ENCODE measurements at regions not wholly inside any gene's neighbourhood (a gene's known extent, or its start where the extent isn't known, plus 50 kb on each side); places are given as distances from the start of the nearest gene placed in this dataset.

DNA sequence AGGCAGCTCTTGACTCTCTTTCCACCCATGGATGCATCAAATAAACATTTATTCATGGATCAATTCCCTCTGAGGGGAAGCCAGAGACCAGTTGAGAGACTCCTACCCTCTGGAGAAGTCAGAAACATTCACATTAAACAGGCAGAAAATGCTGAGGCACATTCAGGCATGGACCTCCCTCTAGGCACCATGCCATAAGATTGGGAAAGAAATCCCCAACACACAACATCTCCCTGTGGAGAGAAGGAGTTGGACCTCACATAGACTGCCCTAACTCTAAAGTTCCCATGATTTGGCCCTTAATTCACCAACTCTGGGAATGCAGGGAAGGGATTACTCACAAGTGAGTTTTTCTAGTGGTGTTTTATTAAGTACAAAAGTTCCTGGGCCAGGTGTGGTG lies 415.3 kb upstream of the C1orf87 start:
- ChIA-PET CTCF (no interaction called here), POLR2A (no interaction called here)
- Histone ChIP-seq H3K27ac (ENCODE audit: insufficient read depth in 1 of 2, low read depth in 1 of 2, low read length in 2 of 2, poor library complexity in 1 of 2, severe bottlenecking in 2 of 2) (no peak overlapping the region), H3K27me3 (replicated peaks in 2 of 5; ENCODE audit: control insufficient read depth in 4 of 5, insufficient read depth in 5 of 5, low read length in 4 of 5) (no peaks in the 10 kb centered on the region), H3K4me3 (ENCODE audit: control insufficient read depth in 1 of 7, extremely low read depth in 1 of 7, insufficient read depth in 4 of 7, low read depth in 2 of 7, low read length in 6 of 7) (no peak overlapping the region), H3K4me1 (ENCODE audit: control extremely low read depth in 1 of 4, control insufficient read depth in 4 of 4, insufficient read depth in 4 of 4, low read length in 3 of 4) (no peaks in the 10 kb centered on the region), H3K36me3 (ENCODE audit: control insufficient read depth in 4 of 4, insufficient read depth in 4 of 4, low read length in 3 of 4) (no peaks in the 10 kb centered on the region), H3K9me3 (ENCODE audit: control extremely low read depth in 1 of 5, control insufficient read depth in 4 of 5, insufficient read depth in 2 of 5, low read depth in 1 of 5, low read length in 4 of 5) (no peaks in the 10 kb centered on the region)
- DNase-seq: no peak

DNA sequence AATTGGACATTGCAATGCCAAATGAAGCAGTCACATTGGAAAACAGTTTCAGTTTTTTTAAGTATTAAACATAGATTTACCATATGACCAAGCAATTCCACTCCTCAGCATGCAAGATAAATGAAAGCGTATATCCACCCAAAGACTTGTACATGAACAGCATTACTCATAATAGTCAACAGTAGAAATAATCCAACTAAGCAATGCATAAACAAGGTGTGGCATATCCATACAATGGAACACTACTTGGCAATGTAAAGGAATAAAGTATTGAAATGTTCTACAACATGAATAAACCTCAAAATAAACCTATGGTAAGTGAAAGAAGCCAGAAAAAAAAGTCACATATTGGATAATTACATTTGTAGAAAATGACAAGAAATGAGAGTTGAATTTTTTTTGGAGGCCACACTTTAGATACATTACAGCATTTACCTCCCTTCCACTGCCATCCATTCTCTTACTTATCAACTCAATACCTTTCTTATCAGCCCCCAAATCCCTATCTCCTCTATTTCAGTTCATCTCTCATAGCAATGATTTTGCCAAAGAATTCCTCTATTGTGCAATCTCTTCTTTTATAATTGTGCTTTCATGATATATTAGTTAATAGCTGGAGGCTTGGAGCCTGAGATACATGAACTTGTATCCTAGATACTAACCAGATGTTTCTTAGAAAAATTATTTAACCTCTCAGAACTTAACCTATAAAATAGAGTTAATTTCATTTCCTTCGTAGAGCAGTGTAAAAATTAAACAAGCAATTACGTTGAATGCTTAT lies 414.2 kb upstream of the C1orf87 start:
- Histone ChIP-seq H3K27ac (ENCODE audit: insufficient read depth in 1 of 2, low read depth in 1 of 2, low read length in 2 of 2, poor library complexity in 1 of 2, severe bottlenecking in 2 of 2) (no peak overlapping the region), H3K27me3 (replicated peaks in 2 of 5; ENCODE audit: control insufficient read depth in 4 of 5, insufficient read depth in 5 of 5, low read length in 4 of 5) (no peaks in the 10 kb centered on the region), H3K9me3 (ENCODE audit: control extremely low read depth in 1 of 5, control insufficient read depth in 4 of 5, insufficient read depth in 2 of 5, low read depth in 1 of 5, low read length in 4 of 5) (no peaks in the 10 kb centered on the region), H3K4me1 (ENCODE audit: control extremely low read depth in 1 of 4, control insufficient read depth in 4 of 4, insufficient read depth in 4 of 4, low read length in 3 of 4) (no peaks in the 10 kb centered on the region), H3K36me3 (ENCODE audit: control insufficient read depth in 4 of 4, insufficient read depth in 4 of 4, low read length in 3 of 4) (no peaks in the 10 kb centered on the region), H3K4me3 (ENCODE audit: control insufficient read depth in 1 of 7, extremely low read depth in 1 of 7, insufficient read depth in 4 of 7, low read depth in 2 of 7, low read length in 6 of 7) (no peak overlapping the region)
- WGBS (ENCODE audit: insufficient coverage): 100% methylated on average over 2 of the region's 3 CpGs
- CTCF ChIA-PET: no interaction called here
- DNase-seq: no peak
- POLR2A ChIA-PET: no interaction called here

DNA sequence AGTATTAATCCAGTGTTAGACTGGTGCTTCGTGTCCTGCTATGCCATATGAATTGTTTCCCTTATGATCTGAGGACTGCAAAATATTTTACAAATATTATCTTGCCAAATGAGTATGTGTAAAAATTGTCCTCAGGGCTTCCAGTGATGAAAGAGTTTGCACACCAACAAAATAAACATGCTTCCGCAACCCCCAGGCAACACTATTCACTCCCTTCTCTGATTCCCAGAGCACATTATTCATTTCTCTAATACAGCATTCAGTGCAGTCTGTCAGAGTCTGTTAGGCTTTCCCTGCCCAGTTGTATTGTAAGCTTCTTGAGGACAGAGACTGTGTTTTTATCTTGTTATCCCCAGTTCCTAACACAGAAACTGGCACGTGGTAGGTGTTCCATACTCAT lies 409.9 kb upstream of the C1orf87 start:
- ChIA-PET CTCF (no interaction called here), POLR2A (no interaction called here)

DNA sequence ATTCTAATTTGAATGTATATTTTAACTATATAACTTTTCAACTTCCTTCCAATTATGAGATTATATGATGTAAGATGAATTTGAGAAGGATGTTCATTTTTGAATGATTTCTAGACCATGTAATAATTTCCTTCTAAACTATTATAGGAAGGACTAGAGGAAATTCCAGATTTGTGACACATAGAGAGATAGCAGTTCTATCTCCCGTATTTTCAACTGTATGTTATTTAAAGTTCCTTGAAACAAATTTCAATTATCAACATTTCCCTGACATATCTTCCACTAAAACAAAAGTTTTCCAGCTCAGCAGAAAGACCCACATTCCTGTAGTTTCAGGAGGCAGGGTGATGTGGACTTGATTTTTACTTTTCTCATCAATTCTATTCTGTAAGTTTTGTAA lies 396.7 kb upstream of the C1orf87 start:
- Histone ChIP-seq H3K36me3 (ENCODE audit: control insufficient read depth in 4 of 4, insufficient read depth in 4 of 4, low read length in 3 of 4) (no peaks in the 10 kb centered on the region), H3K9me3 (ENCODE audit: control extremely low read depth in 1 of 5, control insufficient read depth in 4 of 5, insufficient read depth in 2 of 5, low read depth in 1 of 5, low read length in 4 of 5) (peaks cover 0 to 2% (median 0%) of the 10 kb centered on the region in 5 experiments), H3K27ac (ENCODE audit: insufficient read depth in 1 of 2, low read depth in 1 of 2, low read length in 2 of 2, poor library complexity in 1 of 2, severe bottlenecking in 2 of 2) (no peak overlapping the region), H3K4me3 (ENCODE audit: control insufficient read depth in 1 of 7, extremely low read depth in 1 of 7, insufficient read depth in 4 of 7, low read depth in 2 of 7, low read length in 6 of 7) (no peak overlapping the region), H3K27me3 (replicated peaks in 2 of 5; ENCODE audit: control insufficient read depth in 4 of 5, insufficient read depth in 5 of 5, low read length in 4 of 5) (no peaks in the 10 kb centered on the region), H3K4me1 (ENCODE audit: control extremely low read depth in 1 of 4, control insufficient read depth in 4 of 4, insufficient read depth in 4 of 4, low read length in 3 of 4) (no peaks in the 10 kb centered on the region)
- WGBS (ENCODE audit: insufficient coverage): no CpG with 5 or more reads among the region's 1 CpG
- ChIA-PET POLR2A (no interaction called here), CTCF (no interaction called here)
- DNase-seq: no peak

More for the DNA sequence above, 409.9 kb upstream of the C1orf87 start:
- Histone ChIP-seq H3K36me3 (ENCODE audit: control insufficient read depth in 4 of 4, insufficient read depth in 4 of 4, low read length in 3 of 4) (no peaks in the 10 kb centered on the region), H3K27ac (ENCODE audit: insufficient read depth in 1 of 2, low read depth in 1 of 2, low read length in 2 of 2, poor library complexity in 1 of 2, severe bottlenecking in 2 of 2) (no peak overlapping the region), H3K4me3 (ENCODE audit: control insufficient read depth in 1 of 7, extremely low read depth in 1 of 7, insufficient read depth in 4 of 7, low read depth in 2 of 7, low read length in 6 of 7) (no peak overlapping the region), H3K9me3 (ENCODE audit: control extremely low read depth in 1 of 5, control insufficient read depth in 4 of 5, insufficient read depth in 2 of 5, low read depth in 1 of 5, low read length in 4 of 5) (peaks cover 0 to 7% (median 0%) of the 10 kb centered on the region in 5 experiments), H3K4me1 (ENCODE audit: control extremely low read depth in 1 of 4, control insufficient read depth in 4 of 4, insufficient read depth in 4 of 4, low read length in 3 of 4) (no peaks in the 10 kb centered on the region), H3K27me3 (replicated peaks in 2 of 5; ENCODE audit: control insufficient read depth in 4 of 5, insufficient read depth in 5 of 5, low read length in 4 of 5) (no peaks in the 10 kb centered on the region)
- 100% methylated on average over 1 of the region's 3 CpGs for WGBS (ENCODE audit: insufficient coverage)
- no peak for DNase-seq

GRCh38 chr1:60463786-60464185 lies 390.2 kb upstream of the C1orf87 start:
- Histone ChIP-seq H3K27me3 (replicated peaks in 2 of 5; ENCODE audit: control insufficient read depth in 4 of 5, insufficient read depth in 5 of 5, low read length in 4 of 5) (no peaks in the 10 kb centered on the region), H3K36me3 (ENCODE audit: control insufficient read depth in 4 of 4, insufficient read depth in 4 of 4, low read length in 3 of 4) (no peaks in the 10 kb centered on the region), H3K4me1 (ENCODE audit: control extremely low read depth in 1 of 4, control insufficient read depth in 4 of 4, insufficient read depth in 4 of 4, low read length in 3 of 4) (no peaks in the 10 kb centered on the region), H3K27ac (ENCODE audit: insufficient read depth in 1 of 2, low read depth in 1 of 2, low read length in 2 of 2, poor library complexity in 1 of 2, severe bottlenecking in 2 of 2) (no peak overlapping the region), H3K9me3 (ENCODE audit: control extremely low read depth in 1 of 5, control insufficient read depth in 4 of 5, insufficient read depth in 2 of 5, low read depth in 1 of 5, low read length in 4 of 5) (no peaks in the 10 kb centered on the region), H3K4me3 (ENCODE audit: control insufficient read depth in 1 of 7, extremely low read depth in 1 of 7, insufficient read depth in 4 of 7, low read depth in 2 of 7, low read length in 6 of 7) (no peak overlapping the region)
- ChIA-PET CTCF (no interaction called here), POLR2A (no interaction called here)
- no peak for DNase-seq
- 100% methylated on average over 1 of the region's 1 CpG for WGBS (ENCODE audit: insufficient coverage)

- Histone ChIP-seq H3K9me3 (ENCODE audit: control extremely low read depth in 1 of 5, control insufficient read depth in 4 of 5, insufficient read depth in 2 of 5, low read depth in 1 of 5, low read length in 4 of 5) (no peaks in the 10 kb centered on the region), H3K36me3 (ENCODE audit: control insufficient read depth in 4 of 4, insufficient read depth in 4 of 4, low read length in 3 of 4) (no peaks in the 10 kb centered on the region), H3K27ac (ENCODE audit: insufficient read depth in 1 of 2, low read depth in 1 of 2, low read length in 2 of 2, poor library complexity in 1 of 2, severe bottlenecking in 2 of 2) (no peak overlapping the region), H3K27me3 (replicated peaks in 2 of 5; ENCODE audit: control insufficient read depth in 4 of 5, insufficient read depth in 5 of 5, low read length in 4 of 5) (no peaks in the 10 kb centered on the region), H3K4me1 (ENCODE audit: control extremely low read depth in 1 of 4, control insufficient read depth in 4 of 4, insufficient read depth in 4 of 4, low read length in 3 of 4) (no peaks in the 10 kb centered on the region), H3K4me3 (ENCODE audit: control insufficient read depth in 1 of 7, extremely low read depth in 1 of 7, insufficient read depth in 4 of 7, low read depth in 2 of 7, low read length in 6 of 7) (no peak overlapping the region)
- no CpG with 5 or more reads among the region's 2 CpGs for WGBS (ENCODE audit: insufficient coverage)
- ChIA-PET CTCF (no interaction called here), POLR2A (no interaction called here)
- no peak for DNase-seq
Observed at GRCh38 chr1:60463146-60463545, 389.6 kb upstream of the C1orf87 start.

DNA sequence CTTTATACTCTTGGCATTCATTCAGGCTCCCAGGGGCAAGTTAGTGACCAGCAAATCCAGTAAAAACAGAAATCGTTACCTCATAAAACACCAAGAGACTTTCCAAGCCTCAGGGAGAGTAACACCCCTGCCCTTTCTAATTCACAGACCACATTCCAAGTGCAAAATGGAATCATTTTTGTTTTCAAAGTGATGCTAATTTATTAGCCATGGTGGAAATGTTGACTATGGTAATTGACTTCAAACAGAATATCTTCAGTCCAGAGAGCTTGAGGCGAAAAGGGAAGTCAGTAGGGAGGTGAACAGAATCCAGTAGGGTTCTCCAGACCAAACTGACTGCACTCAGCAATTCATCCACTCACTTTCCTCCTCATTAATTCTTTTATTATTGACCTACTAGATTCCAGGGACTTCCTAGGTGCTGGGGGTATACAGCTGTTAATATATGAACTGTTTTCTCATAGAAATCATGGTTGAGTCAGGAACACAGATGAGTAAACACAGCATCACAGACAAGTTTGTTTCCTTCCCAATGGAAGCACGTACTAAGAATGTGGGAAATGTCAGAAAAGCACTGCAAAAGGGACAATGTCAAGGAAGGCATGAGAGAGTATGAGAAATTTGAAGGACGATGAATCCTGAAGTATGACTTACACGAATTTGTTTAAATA lies 388.5 kb upstream of the C1orf87 start:
- no peak for DNase-seq
- H3K4me3 ChIP-seq (ENCODE audit: control insufficient read depth in 1 of 7, extremely low read depth in 1 of 7, insufficient read depth in 4 of 7, low read depth in 2 of 7, low read length in 6 of 7): no peak overlapping the region
- H3K4me1 ChIP-seq (ENCODE audit: control extremely low read depth in 1 of 4, control insufficient read depth in 4 of 4, insufficient read depth in 4 of 4, low read length in 3 of 4): no peaks in the 10 kb centered on the region
- POLR2A ChIA-PET: no interaction called here
- peaks cover 0 to 2% (median 0%) of the 10 kb centered on the region in 5 experiments for H3K9me3 ChIP-seq (ENCODE audit: control extremely low read depth in 1 of 5, control insufficient read depth in 4 of 5, insufficient read depth in 2 of 5, low read depth in 1 of 5, low read length in 4 of 5)
- H3K27ac ChIP-seq (ENCODE audit: insufficient read depth in 1 of 2, low read depth in 1 of 2, low read length in 2 of 2, poor library complexity in 1 of 2, severe bottlenecking in 2 of 2): no peak overlapping the region
- no peaks in the 10 kb centered on the region for H3K27me3 ChIP-seq (replicated peaks in 2 of 5; ENCODE audit: control insufficient read depth in 4 of 5, insufficient read depth in 5 of 5, low read length in 4 of 5)
- CTCF ChIA-PET: no interaction called here
- H3K36me3 ChIP-seq (ENCODE audit: control insufficient read depth in 4 of 4, insufficient read depth in 4 of 4, low read length in 3 of 4): no peaks in the 10 kb centered on the region
- WGBS (ENCODE audit: insufficient coverage): 100% methylated on average over 1 of the region's 5 CpGs
